C4-2B (cell line): ENCODE measurements at regions not wholly inside any gene's neighbourhood (a gene's known extent, or its start where the extent isn't known, plus 50 kb on each side); places are given as distances from the start of the nearest gene placed in this dataset.

Experiments
- ZFX ChIP-seq: fragments of 450-650 bp; IDR thresholded peaks from 2 replicates; pipeline ENCODE4 v1.6.1; 2017
- TF ChIP-seq, protein P1 (sequence below): fragments of 450-650 bp; conservative IDR thresholded peaks from 2 replicates; pipeline ENCODE4 v1.5.1; 2017; ENCODE audit warnings: mild to moderate bottlenecking

- TF ChIP-seq, protein P1, sequence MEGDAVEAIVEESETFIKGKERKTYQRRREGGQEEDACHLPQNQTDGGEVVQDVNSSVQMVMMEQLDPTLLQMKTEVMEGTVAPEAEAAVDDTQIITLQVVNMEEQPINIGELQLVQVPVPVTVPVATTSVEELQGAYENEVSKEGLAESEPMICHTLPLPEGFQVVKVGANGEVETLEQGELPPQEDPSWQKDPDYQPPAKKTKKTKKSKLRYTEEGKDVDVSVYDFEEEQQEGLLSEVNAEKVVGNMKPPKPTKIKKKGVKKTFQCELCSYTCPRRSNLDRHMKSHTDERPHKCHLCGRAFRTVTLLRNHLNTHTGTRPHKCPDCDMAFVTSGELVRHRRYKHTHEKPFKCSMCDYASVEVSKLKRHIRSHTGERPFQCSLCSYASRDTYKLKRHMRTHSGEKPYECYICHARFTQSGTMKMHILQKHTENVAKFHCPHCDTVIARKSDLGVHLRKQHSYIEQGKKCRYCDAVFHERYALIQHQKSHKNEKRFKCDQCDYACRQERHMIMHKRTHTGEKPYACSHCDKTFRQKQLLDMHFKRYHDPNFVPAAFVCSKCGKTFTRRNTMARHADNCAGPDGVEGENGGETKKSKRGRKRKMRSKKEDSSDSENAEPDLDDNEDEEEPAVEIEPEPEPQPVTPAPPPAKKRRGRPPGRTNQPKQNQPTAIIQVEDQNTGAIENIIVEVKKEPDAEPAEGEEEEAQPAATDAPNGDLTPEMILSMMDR, result no peak
- TF ChIP-seq ZFX, result no peak
Measured at GRCh38 chr3:101084404-101084803, 91.2 kb upstream of the ABI3BP start.
